ENCODE measurements at regions not wholly inside any gene's neighbourhood (a gene's known extent, or its start where the extent isn't known, plus 50 kb on each side); places are given as distances from the start of the nearest gene placed in this dataset.

DNA sequence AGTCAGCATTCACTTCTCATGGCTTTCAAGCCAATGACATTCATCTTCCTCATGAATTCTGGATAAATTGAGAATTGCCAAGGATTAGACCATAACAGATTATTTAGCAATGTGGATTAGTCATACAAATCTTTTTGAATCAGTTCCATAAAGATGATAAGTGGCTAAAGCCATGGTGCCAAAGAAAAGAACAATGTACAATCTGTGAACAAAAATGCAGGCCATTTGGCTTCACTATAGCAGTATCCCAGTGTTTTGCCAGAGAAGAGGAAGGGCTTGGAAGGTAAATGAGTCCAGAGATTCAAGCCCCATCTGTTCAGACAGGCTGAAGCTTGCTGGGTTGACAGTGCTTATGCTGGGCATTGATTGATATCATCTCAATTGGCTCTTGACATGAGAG is 376.4 kb upstream of the LRRC7 start:
- peaks cover 10% of the 10 kb centered on the region for H3K9me3 Mint-ChIP-seq
- no peaks in the 10 kb centered on the region for H3K36me3 Mint-ChIP-seq
- no peaks in the 10 kb centered on the region for H3K4me1 Mint-ChIP-seq
- H3K27ac Mint-ChIP-seq, result no peak overlapping the region
- no peaks in the 10 kb centered on the region for H3K27me3 Mint-ChIP-seq
- H3K4me3 Mint-ChIP-seq, result no peak overlapping the region

GRCh38 chr1:69195136-69195535 is 372.6 kb upstream of the LRRC7 start:
- Mint-ChIP-seq H3K4me3 (no peak overlapping the region), H3K4me1 (no peaks in the 10 kb centered on the region), H3K9me3 (peaks cover 10% of the 10 kb centered on the region), H3K27ac (no peak overlapping the region), H3K36me3 (no peaks in the 10 kb centered on the region), H3K27me3 (no peaks in the 10 kb centered on the region)

DNA sequence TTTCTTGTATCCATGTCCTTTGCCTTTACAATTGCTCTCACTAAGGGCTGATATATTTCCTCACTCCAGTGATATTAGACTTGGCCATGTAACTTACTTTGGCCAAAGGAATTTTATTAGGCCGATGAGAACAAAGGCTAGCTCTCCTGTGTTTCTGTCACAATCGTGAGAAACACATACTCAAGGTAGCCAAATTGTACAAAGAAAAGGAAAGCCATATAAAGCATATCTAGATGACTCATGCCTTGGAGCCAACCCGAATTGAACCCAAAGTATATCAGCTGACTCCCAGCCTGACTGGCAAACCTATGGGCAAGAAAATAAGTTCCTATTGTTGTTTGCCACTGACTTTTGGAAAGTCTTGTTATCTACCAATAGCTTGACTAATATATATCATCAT is 371.7 kb upstream of the LRRC7 start:
- H3K27ac Mint-ChIP-seq, result no peak overlapping the region
- peaks cover 10% of the 10 kb centered on the region for H3K9me3 Mint-ChIP-seq
- no peak overlapping the region for H3K4me3 Mint-ChIP-seq
- H3K36me3 Mint-ChIP-seq, result no peaks in the 10 kb centered on the region
- H3K4me1 Mint-ChIP-seq, result no peaks in the 10 kb centered on the region
- H3K27me3 Mint-ChIP-seq, result no peaks in the 10 kb centered on the region

DNA sequence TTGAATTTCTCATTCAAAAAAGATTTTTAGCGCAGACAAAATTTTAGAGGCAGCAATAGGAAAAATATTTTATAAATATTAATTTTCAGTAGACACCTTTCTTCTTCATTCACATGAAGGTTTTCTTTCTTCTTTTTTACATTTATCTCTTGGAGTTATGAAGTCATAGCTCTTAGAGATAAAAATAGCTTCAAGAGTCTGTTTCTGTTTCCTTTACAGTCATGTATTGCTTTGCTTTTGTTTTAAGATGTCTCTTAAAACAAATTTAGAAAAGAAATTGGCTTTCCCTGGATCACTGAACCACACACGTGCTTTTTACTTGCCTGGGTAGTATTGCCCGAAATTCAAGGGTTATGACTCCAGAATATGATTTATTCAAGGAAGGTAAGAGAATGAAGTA is 369.9 kb upstream of the LRRC7 start:
- H3K9me3 Mint-ChIP-seq, result peaks cover 6% of the 10 kb centered on the region
- H3K27me3 Mint-ChIP-seq, result no peaks in the 10 kb centered on the region
- no peaks in the 10 kb centered on the region for H3K36me3 Mint-ChIP-seq
- H3K4me1 Mint-ChIP-seq, result no peaks in the 10 kb centered on the region
- H3K4me3 Mint-ChIP-seq, result no peak overlapping the region
- H3K27ac Mint-ChIP-seq, result no peak overlapping the region

DNA sequence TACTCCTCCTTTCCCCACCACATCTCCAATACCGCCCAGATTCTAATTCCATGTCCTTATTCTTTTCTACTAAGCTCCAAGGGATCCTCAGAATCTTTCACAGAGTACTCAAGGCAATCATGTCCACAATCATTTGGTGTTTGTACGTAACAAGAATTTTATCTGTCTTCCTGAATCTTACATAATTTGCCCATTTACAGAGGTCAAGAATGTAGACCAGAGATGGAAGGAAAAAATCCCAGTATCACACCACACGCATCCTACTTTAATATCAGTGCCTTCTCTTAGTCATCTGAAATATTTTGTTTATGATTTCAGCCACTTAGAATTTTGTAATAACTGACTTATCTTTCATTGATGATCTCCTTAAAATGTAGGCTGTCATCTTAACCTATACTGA is 366.0 kb upstream of the LRRC7 start:
- Mint-ChIP-seq H3K4me3 (no peak overlapping the region), H3K27me3 (no peaks in the 10 kb centered on the region), H3K4me1 (no peaks in the 10 kb centered on the region), H3K36me3 (no peaks in the 10 kb centered on the region), H3K9me3 (no peaks in the 10 kb centered on the region), H3K27ac (no peak overlapping the region)

DNA sequence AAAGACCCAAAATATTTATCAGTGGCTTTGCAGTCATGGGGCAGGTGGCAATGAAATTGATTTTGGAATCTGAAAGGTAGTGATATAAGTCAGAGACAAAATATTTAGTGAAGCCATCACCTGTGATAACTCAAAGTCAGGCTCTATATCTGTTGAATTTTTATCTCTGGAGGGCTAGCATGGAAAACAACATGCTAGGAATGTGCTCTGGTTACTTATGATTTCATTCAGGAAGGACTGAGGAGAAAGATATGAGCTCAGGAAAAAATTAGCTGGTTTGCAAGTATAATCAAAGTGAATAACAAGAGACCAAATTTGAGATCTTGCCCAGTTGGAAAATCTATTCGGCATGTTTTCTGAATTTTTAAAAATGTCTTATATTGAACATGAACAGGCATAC is 364.6 kb upstream of the LRRC7 start:
- Mint-ChIP-seq H3K4me3 (no peak overlapping the region), H3K9me3 (no peaks in the 10 kb centered on the region), H3K36me3 (no peaks in the 10 kb centered on the region), H3K27me3 (no peaks in the 10 kb centered on the region), H3K4me1 (no peaks in the 10 kb centered on the region), H3K27ac (no peak overlapping the region)

GRCh38 chr1:69213644-69214043 is 354.1 kb upstream of the LRRC7 start:
- H3K4me1 Mint-ChIP-seq, result no peaks in the 10 kb centered on the region
- no peaks in the 10 kb centered on the region for H3K36me3 Mint-ChIP-seq
- no peaks in the 10 kb centered on the region for H3K9me3 Mint-ChIP-seq
- H3K27ac Mint-ChIP-seq, result no peak overlapping the region
- H3K27me3 Mint-ChIP-seq, result no peaks in the 10 kb centered on the region
- H3K4me3 Mint-ChIP-seq, result no peak overlapping the region

GRCh38 chr1:69215883-69216282 is 351.8 kb upstream of the LRRC7 start:
- no peaks in the 10 kb centered on the region for H3K36me3 Mint-ChIP-seq
- no peaks in the 10 kb centered on the region for H3K27me3 Mint-ChIP-seq
- H3K27ac Mint-ChIP-seq, result no peak overlapping the region
- H3K4me1 Mint-ChIP-seq, result no peaks in the 10 kb centered on the region
- H3K4me3 Mint-ChIP-seq, result no peak overlapping the region
- no peaks in the 10 kb centered on the region for H3K9me3 Mint-ChIP-seq

DNA sequence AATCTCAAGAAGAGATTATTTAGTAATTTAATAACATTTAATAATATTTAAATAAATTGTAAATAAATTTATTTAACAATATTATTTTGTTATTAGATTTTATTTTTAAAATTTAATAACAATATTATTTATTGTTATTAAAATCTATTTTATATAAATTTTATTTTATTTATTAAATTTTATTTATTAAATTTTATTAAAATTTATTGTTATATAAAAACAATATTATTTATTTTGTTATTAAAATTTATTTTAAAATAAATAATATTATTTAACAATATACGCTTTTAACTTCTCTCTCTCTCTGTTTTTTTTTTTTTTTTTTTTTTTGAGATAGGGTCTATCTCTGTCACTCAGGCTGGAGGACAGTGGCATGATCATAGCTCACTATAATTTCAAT is 347.1 kb upstream of the LRRC7 start:
- H3K4me3 Mint-ChIP-seq, result no peak overlapping the region
- no peaks in the 10 kb centered on the region for H3K4me1 Mint-ChIP-seq
- no peaks in the 10 kb centered on the region for H3K9me3 Mint-ChIP-seq
- no peaks in the 10 kb centered on the region for H3K36me3 Mint-ChIP-seq
- no peak overlapping the region for H3K27ac Mint-ChIP-seq
- H3K27me3 Mint-ChIP-seq, result no peaks in the 10 kb centered on the region

- H3K4me3 Mint-ChIP-seq, result no peak overlapping the region
- H3K27ac Mint-ChIP-seq, result no peak overlapping the region
- no peaks in the 10 kb centered on the region for H3K27me3 Mint-ChIP-seq
- H3K4me1 Mint-ChIP-seq, result no peaks in the 10 kb centered on the region
- no peaks in the 10 kb centered on the region for H3K36me3 Mint-ChIP-seq
- no peaks in the 10 kb centered on the region for H3K9me3 Mint-ChIP-seq
Observed at GRCh38 chr1:69221524-69221923, 346.2 kb upstream of the LRRC7 start.

DNA sequence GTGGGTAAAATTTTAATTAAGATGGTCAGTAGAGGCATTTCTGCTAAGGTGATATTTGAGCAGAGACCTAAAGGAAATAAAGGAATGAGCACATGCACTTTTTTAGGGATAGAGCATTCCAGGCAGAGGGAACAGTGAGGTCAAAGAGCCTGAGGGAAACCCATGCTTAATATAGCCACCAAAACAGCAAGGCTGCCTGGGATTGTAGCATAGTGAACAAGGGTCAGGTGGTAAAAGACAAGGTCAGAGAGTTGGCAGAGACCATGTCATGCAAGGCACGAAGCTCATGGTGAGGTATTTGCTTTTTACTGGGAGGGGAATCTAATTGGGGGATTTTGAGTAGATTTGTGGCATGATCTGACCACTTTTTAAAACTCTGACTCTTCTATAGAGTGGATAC is 344.6 kb upstream of the LRRC7 start:
- H3K27ac Mint-ChIP-seq, result no peak overlapping the region
- no peak overlapping the region for H3K4me3 Mint-ChIP-seq
- H3K27me3 Mint-ChIP-seq, result no peaks in the 10 kb centered on the region
- no peaks in the 10 kb centered on the region for H3K9me3 Mint-ChIP-seq
- no peaks in the 10 kb centered on the region for H3K4me1 Mint-ChIP-seq
- no peaks in the 10 kb centered on the region for H3K36me3 Mint-ChIP-seq

DNA sequence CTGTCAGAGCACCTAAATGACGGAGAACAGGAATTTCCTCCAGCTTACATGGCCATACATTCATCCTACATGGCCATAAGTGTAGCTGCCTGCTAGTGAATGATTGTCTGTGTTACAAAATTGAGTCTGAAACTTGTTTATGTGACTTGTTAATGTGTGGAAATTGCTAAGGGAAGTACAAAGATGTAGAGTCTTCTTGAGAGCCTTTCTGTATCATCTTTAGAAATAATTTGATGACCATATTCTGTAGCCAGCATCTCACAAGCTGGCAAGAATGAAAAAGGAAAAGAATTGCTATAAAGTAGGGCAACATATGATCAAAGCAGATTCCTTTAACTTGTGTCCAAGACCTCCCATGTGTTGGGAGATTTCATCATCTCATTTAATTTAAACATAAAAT is 339.2 kb upstream of the LRRC7 start:
- H3K4me1 Mint-ChIP-seq, result no peaks in the 10 kb centered on the region
- peaks cover under 1% of the 10 kb centered on the region for H3K9me3 Mint-ChIP-seq
- no peaks in the 10 kb centered on the region for H3K27me3 Mint-ChIP-seq
- no peak overlapping the region for H3K27ac Mint-ChIP-seq
- no peak overlapping the region for H3K4me3 Mint-ChIP-seq
- H3K36me3 Mint-ChIP-seq, result no peaks in the 10 kb centered on the region

GRCh38 chr1:69230208-69230607 is 337.5 kb upstream of the LRRC7 start:
- H3K9me3 Mint-ChIP-seq, result peaks cover 8% of the 10 kb centered on the region
- H3K4me3 Mint-ChIP-seq, result no peak overlapping the region
- H3K27ac Mint-ChIP-seq, result no peak overlapping the region
- H3K4me1 Mint-ChIP-seq, result no peaks in the 10 kb centered on the region
- H3K27me3 Mint-ChIP-seq, result no peaks in the 10 kb centered on the region
- H3K36me3 Mint-ChIP-seq, result no peaks in the 10 kb centered on the region

DNA sequence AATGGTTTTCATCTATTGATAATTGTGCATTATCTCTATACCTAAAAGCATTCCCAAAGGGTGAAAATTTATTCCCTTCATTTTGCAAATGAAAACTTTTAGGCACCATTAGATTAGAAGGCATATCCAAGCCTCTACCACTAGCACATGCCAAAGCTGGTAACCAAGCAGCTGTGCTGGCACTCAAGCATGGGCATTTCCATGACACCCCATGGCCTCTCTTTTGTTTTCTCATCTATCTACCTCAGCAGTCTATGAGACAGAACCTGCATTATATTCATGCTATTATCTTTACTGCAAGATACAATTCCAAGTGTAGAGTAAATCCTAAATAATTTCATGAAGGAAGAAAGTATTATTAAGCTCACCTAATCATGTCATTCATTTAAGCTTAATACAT is 334.3 kb upstream of the LRRC7 start:
- no peaks in the 10 kb centered on the region for H3K27me3 Mint-ChIP-seq
- H3K9me3 Mint-ChIP-seq, result peaks cover 10% of the 10 kb centered on the region
- H3K36me3 Mint-ChIP-seq, result no peaks in the 10 kb centered on the region
- no peaks in the 10 kb centered on the region for H3K4me1 Mint-ChIP-seq
- H3K27ac Mint-ChIP-seq, result no peak overlapping the region
- no peak overlapping the region for H3K4me3 Mint-ChIP-seq

- Mint-ChIP-seq H3K27ac (no peak overlapping the region), H3K4me3 (no peak overlapping the region), H3K36me3 (no peaks in the 10 kb centered on the region), H3K4me1 (no peaks in the 10 kb centered on the region), H3K9me3 (peaks cover 6% of the 10 kb centered on the region), H3K27me3 (no peaks in the 10 kb centered on the region)
Observed at GRCh38 chr1:69244211-69244610, 323.5 kb upstream of the LRRC7 start.

DNA sequence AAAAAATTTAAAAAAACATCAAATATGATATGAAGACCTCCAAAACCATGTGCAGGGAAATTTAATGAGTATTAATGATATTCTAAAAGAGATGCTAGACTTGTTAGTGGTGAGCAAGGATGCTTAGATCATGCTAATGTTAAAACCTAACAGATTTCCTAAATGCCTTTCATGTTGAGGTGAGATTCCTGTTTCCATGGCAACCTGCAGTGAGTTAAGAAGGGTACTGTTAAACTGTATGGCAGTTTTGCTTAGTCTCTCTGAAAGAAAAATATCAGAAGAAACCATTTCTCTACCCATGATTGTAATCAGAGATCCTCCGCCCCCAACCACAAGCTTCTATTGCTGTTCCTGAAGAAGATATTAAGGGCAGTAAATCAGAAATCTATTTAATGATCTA is 321.6 kb upstream of the LRRC7 start:
- Mint-ChIP-seq H3K27ac (no peak overlapping the region), H3K4me1 (no peaks in the 10 kb centered on the region), H3K36me3 (no peaks in the 10 kb centered on the region), H3K9me3 (peaks cover 4% of the 10 kb centered on the region), H3K4me3 (no peak overlapping the region), H3K27me3 (no peaks in the 10 kb centered on the region)

DNA sequence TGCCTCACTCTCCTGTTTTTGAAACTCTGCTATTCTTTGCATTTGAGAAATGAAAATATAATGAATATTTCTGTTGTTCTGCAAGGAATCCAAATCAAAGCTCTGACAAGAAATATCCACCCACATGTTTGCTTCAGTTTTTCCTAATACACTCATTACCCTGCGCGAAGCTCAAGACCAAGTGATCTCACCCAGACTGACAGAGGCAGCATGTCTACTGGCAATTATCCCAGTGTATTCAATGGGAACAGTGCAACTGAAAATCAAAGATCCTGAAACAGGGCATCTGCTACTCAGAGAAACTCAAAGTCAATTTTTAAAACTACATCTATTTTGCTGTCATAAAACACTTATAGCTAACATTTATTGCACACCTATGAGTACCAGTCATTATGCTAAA is 321.0 kb upstream of the LRRC7 start:
- no peak overlapping the region for H3K27ac Mint-ChIP-seq
- H3K36me3 Mint-ChIP-seq, result no peaks in the 10 kb centered on the region
- H3K4me3 Mint-ChIP-seq, result no peak overlapping the region
- no peaks in the 10 kb centered on the region for H3K27me3 Mint-ChIP-seq
- H3K9me3 Mint-ChIP-seq, result peaks cover 4% of the 10 kb centered on the region
- no peaks in the 10 kb centered on the region for H3K4me1 Mint-ChIP-seq

GRCh38 chr1:69252696-69253095 is 315.0 kb upstream of the LRRC7 start:
- Mint-ChIP-seq H3K4me1 (no peaks in the 10 kb centered on the region), H3K27me3 (no peaks in the 10 kb centered on the region), H3K9me3 (peaks cover 4% of the 10 kb centered on the region), H3K4me3 (no peak overlapping the region), H3K36me3 (no peaks in the 10 kb centered on the region), H3K27ac (no peak overlapping the region)

Measured in activated naive CD4-positive, alpha-beta T cell treated with anti-CD3 and anti-CD28 coated beads, Interleukin-2, amount 50 U/mL, for 24 hours (primary cell).